Fibroblast of skin of right quadriceps (primary cell): ENCODE measurements at regions not wholly inside any gene's neighbourhood (a gene's known extent, or its start where the extent isn't known, plus 50 kb on each side); places are given as distances from the start of the nearest gene placed in this dataset.

Source experiments
- DNase-seq: peaks from one replicate; pipeline ENCODE4 v3.0.0-alpha.2; 2013

DNA sequence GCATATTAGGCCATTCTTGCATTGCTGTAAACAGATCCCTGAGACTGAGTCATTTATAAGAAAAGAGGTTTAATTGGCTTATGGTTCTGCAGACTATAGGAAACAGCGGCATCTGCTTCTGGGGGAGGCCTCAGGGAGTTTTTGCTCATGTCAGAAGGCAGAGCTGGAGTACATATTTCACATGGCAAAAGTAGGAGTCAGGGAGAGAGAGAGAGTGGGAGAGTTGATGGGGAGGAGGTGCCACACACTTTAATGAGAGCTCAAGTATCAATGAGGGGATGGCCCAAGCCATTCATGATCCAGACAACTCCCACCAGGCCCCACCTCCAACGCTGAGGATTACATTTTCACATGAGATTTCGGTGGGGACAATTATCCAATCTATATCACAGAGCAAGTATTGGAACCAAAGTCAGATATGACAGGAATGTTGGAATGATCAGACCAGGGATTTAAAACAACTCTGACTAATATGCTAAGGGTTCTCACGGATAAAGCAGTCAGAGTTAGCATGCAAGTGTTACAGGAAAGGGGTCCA, 795.3 kb upstream of the CELF2 start:
- DNase-seq: peak; percentile 90

DNA sequence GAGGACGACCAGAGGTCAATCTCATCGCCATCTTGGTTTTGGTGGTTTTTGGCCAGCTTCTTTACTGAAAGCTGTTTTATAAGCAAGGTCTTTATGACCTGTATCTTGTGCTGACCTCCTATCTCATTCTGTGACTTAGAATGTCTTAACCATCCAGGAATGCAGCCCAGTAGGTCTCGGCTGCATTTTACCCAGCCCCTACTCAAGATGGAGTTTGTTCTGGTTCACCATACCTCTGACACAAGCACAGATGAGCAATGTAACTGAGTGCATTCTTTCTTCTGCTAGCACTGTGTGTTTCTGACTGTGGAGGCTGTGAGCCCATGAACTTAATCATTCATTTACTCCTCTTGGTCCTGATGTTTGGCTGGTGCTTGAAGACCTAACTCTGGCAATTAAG, 794.5 kb upstream of the CELF2 start:
- no peak for DNase-seq

GRCh38 chr10:10225136-10225676, 792.5 kb upstream of the CELF2 start:
- DNase-seq: no peak

- peak; percentile 8 for DNase-seq
These were observed 784.4 kb upstream of the CELF2 start for GRCh38 chr10:10233229-10233628.

- DNase-seq: no peak
These were observed 782.7 kb upstream of the CELF2 start for GRCh38 chr10:10235003-10235402.

DNA sequence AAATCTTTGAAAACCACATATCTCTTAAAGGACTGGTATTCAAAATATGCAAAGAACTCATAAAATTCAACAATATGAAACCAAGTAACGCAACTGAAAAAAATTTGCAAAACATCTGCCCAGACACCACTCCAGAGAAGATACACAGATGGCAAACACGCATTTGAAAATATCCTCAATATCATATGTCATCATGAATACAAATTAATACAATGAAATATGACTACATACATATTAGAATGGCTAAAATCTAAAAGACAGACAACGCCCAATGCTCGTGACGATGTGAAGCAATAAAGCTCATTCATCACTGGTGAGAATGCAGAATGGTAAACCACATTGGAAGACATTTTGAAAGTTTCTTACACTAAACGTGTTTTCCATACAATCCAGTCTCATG, 770.1 kb upstream of the CELF2 start:
- peak; percentile 39 for DNase-seq

DNA sequence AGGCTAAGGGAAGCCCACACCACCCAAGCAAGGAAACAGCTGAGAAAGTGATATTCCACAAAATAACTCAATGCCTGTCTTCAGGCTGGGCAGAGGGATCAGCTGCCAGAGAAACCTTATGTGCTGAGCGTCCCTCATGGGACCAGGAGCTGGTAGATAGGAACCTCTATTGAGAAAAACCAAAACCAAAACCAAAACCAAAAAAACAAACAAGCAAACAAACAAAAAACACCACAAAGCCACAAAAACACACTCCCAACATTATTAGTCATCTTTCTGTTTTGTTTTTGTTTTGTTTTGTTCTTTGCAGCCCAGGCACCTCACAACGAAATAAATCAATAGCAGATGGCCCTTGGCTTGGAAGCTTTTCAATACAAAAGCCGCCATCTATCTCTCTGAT, 760.8 kb upstream of the CELF2 start:
- DNase-seq: no peak

DNA sequence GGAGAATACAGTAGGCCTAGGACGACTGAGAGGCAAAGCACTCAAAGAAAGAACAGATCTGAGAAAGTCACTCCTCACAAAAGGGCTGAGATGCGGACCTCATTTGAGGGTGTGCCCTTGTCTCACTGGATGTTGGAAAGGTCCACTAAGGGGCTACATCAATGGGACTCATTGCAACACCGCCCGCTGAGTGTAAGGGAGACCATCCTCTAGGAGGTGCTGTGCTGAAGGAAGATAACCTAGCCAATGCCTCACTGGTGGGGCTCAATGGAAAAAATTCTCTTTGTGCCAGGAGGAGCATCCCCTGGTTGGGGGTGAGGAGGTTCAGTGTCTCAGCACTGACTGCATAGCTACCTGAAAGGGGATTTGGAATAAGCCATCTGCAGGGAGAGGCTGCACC, 758.7 kb upstream of the CELF2 start:
- no peak for DNase-seq

DNA sequence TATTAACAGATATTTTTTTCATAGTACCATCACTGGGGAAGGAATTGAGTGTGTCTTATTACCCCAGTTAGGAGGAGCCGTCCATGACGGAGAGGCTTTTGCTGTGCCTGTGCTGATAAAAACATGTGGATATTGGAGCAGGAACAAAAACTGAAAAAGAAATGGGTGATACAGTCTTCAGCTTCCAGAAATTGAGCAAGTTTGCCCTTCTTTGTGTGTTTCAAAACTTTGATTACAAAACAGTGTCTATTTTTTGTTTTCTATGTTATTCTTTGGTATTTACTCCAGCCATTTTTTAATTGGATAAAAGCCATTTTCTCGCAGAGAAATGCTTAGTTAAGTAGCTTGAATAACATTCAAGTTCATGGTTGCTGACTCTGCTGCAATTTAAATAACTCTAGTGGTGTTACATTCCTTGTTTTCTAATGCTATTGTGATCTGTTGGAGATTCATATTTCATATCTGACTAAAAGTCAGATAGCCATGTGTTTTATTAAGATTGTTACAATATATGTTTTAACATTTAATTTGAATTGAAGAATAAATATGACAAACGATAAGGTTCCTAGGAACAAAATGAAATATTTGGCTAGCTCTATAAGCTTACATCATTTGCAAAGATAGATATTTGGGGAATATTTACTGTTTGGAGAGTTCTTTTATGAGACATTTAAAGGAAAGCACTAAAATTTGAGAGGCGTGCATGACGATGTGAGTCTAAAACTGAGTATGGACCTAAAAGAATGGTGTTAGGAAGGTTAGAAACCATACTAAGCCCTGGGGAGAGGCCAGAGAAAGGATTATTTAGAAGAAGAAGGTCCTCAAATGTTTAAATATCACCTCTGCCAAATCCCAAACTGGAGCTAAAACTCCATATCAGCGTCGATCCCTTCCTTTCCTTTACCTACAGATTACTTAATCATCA, 747.3 kb upstream of the CELF2 start:
- DNase-seq: no peak

- no peak for DNase-seq
These were observed 746.0 kb upstream of the CELF2 start for GRCh38 chr10:10271639-10272192.

- DNase-seq: no peak
These were observed 744.0 kb upstream of the CELF2 start for GRCh38 chr10:10273661-10274060.

- no peak for DNase-seq
These were observed 737.8 kb upstream of the CELF2 start for GRCh38 chr10:10279906-10280305.

DNA sequence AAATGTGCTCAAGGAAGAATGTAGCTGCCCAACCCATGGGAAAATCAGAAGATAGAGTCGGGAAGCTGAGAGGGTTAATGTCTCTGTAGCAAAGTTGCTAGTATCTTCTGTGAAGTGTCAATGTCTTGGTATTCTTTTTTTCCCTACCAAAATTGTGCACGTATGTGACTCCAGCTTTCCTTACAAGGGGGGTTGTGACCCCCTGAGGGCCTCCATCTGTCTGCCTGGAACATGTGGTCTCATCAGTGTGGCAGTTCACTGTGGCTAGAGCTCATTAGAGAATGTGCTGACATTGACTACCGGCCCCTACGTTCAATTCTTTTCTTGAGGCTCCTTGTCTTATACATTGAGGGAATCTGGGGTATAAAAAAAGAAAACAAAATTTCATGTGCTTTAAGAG, 725.2 kb upstream of the CELF2 start:
- DNase-seq: no peak

DNA sequence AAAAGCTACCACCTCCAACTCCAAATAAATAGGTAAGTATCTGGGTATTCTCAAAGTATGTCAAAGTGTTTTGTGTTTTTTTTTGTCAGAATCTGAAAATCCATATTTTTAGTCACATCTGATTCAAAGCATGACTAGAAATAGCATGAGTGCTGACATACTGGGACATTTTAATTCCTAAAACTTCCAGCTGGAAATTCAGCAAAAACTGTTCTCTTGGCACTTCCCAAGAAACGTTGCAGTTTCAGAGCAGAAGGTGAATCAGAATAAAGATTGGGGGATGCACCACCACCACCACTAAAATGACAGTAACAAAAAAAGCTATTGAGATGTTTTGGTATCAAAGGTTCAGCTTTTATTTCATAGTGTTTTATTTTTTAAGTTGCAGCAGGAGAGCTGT, 724.6 kb upstream of the CELF2 start:
- DNase-seq: no peak

DNA sequence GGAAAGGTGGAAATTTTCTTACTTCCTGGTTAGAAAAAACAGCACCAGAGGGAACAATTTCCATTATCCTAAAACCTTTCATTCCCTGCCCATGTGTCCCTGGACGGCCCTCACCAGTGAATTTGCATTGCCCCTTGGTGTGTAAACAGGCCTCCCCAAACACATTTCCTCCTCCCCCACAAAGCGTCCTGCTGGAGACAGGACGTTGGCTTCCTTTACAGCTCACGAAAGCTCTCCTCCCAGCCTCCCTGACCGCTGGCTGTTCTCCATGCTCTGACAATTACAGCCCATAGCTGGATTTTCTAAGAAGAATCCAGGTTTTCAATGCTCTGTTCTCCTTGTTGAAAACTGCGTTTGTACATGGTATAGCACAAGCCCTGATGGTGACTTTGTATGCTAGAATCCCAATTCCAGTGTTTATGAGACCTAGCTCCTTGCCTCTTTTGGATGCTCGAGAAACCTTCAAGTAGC, 724.2 kb upstream of the CELF2 start:
- no peak for DNase-seq

- no peak for DNase-seq
These were observed 723.3 kb upstream of the CELF2 start for GRCh38 chr10:10294184-10294880.

DNA sequence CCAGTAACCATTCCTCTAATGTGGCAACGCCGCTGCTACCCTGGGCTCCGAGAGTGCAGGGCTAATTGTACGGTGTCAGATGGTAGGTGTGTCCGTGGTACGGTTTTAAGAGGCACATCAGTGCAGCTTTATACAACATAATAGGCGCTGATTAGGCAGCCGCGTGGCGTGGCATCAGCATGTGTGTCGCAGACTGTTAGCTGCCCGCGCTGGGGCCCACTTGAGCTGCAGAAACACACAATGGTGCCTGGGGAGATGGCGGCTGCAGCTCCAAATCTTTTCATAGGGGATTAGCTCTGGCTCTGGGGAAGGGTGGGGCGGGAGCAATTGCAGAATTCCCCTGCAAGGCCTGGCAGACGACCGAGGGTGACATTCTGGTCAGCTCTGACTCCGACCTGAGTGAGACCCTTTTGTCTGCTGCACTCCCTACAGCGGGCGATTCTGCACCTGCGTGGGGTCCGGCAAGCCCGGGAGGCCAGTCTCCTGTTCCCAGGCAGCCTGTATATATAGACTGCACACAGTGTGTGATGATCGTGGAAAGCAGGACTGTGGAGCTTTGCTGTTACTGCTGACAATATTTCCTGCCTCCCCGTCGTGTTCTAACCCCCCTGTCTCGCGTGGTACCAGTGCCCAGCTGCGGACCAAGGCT, 722.7 kb upstream of the CELF2 start:
- DNase-seq: no peak

- no peak for DNase-seq
These were observed 722.1 kb upstream of the CELF2 start for GRCh38 chr10:10295537-10295936.

- no peak for DNase-seq
These were observed 715.0 kb upstream of the CELF2 start for GRCh38 chr10:10302689-10303088.

DNA sequence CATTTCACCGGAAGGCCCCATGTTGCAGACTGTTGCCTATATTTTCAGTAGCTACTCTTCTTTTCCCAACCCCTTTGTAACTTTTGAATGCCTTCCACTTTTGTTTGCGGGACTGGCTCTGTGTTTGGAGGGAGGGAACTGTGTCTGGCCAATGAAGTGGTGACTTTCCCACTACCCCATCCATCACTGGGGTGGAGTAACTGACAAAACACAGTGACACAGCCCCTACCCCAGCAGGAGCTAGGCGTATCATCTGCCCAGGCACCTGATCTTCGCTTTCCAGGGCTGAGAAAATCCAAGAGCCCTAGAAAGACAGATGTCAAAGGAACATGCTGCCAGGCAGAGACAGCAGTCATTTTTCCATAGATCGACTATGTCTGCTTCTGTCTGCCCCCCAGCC, 710.6 kb upstream of the CELF2 start:
- DNase-seq: no peak

- no peak for DNase-seq
These were observed 710.1 kb upstream of the CELF2 start for GRCh38 chr10:10307551-10307950.

DNA sequence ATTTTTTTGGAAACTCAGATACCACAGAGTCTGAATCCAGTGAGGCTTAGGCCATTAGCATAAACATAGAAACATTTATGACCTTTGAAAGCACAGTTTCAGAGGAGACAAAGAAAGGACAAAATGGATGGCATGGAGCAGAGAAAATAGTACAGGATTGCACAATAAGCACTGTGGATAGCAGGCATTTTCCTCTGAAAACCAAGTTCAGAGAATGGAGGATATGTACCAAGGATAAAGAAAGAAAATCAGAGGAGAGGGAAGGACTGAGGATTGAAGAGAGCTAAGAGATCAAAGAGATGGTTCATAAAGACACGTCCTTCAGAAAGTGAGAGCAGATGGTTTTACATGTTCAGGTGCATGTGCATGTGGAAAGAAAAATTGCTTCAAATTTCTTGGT, 707.2 kb upstream of the CELF2 start:
- DNase-seq: no peak

DNA sequence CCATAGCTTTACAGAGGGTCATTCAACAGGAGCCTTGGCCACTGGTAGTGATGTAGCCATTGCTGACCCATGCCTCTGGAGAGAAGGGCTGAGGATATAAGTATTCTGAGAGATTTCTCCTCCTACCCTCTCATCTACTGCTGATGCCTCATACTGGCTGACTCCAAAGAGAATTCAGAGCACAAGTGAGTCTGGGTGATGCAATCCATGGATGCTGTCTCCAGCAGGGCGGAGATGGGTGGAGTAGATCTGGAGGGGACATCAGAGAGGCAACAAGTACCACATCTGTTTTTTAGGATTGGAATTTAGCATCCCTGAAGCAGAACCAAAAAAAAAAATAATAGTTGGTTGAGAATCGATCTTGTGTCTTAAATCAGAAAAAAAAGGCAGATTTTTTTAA, 705.7 kb upstream of the CELF2 start:
- no peak for DNase-seq
